ENCODE measurements at regions not wholly inside any gene's neighbourhood (a gene's known extent, or its start where the extent isn't known, plus 50 kb on each side); places are given as distances from the start of the nearest gene placed in this dataset.

DNA sequence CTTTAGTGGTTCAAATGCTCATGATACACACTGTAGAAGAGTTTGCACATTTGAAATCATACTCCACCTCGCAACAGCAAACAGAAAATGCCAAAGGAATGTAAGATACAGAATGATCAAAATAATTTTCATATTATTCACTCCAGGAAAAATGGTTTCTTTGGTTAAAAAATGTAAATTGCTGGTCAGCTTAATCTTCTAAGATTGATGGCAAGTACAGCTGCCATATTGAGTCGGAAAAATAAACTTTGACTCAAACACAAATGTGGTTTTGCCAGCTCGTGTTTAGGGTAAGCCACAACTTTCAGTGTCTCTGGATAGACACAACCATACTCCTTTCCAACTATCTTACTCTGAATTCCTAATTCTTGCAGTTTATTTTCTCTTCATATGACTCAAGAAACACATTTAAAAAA is 154.9 kb upstream of the SMIM21 start:
- no peak for DNase-seq
- intact Hi-C loops (cut with micrococcal nuclease) = no loop called here
- Mint-ChIP-seq H3K36me3 (ENCODE audit: low read depth) (no peaks in the 10 kb centered on the region), H3K4me3 (no peak overlapping the region), H3K9me3 (no peaks in the 10 kb centered on the region), H3K4me1 (no peaks in the 10 kb centered on the region), H3K27ac (no peak overlapping the region), H3K27me3 (no peaks in the 10 kb centered on the region)

- no peak overlapping the region for H3K4me3 Mint-ChIP-seq
- no peaks in the 10 kb centered on the region for H3K36me3 Mint-ChIP-seq (ENCODE audit: low read depth)
- no peak for DNase-seq
- no peak overlapping the region for H3K27ac Mint-ChIP-seq
- H3K4me1 Mint-ChIP-seq = no peaks in the 10 kb centered on the region
- no peaks in the 10 kb centered on the region for H3K27me3 Mint-ChIP-seq
- intact Hi-C loops (cut with micrococcal nuclease) = no loop called here
- no peaks in the 10 kb centered on the region for H3K9me3 Mint-ChIP-seq
Measured at GRCh38 chr18:75581336-75582131, 154.0 kb upstream of the SMIM21 start.

DNA sequence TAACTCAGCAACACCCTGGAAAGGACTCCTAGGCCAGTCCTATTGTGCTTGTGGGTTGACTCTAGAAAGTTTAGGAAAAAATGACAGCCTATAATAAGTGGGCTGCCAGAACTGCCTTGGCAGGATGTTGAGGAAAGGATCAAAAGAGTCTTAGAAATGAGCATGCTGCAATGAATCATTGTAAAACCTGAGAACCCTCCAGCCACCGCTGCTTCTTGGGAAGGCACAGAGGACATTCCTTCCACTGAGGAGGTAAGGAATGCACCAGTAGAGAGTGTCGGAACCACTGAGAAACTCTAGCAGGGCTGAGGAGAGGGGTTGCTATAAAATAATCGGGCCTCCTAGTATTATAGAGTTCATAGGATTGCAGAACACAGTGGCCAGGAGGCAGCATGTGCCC is 146.7 kb upstream of the SMIM21 start:
- H3K27me3 Mint-ChIP-seq = no peaks in the 10 kb centered on the region
- no peak overlapping the region for H3K4me3 Mint-ChIP-seq
- intact Hi-C loops (cut with micrococcal nuclease) = no loop called here
- H3K36me3 Mint-ChIP-seq (ENCODE audit: low read depth) = no peaks in the 10 kb centered on the region
- no peaks in the 10 kb centered on the region for H3K9me3 Mint-ChIP-seq
- no peak overlapping the region for H3K27ac Mint-ChIP-seq
- DNase-seq = no peak
- no peaks in the 10 kb centered on the region for H3K4me1 Mint-ChIP-seq

GRCh38 chr18:75563150-75563549 is 135.6 kb upstream of the SMIM21 start:
- no peaks in the 10 kb centered on the region for H3K4me1 Mint-ChIP-seq

GRCh38 chr18:75562216-75562615 is 134.7 kb upstream of the SMIM21 start:
- intact Hi-C loops (cut with micrococcal nuclease) = no loop called here
- no peaks in the 10 kb centered on the region for H3K9me3 Mint-ChIP-seq
- no peaks in the 10 kb centered on the region for H3K27me3 Mint-ChIP-seq
- DNase-seq = no peak
- no peak overlapping the region for H3K4me3 Mint-ChIP-seq
- no peaks in the 10 kb centered on the region for H3K4me1 Mint-ChIP-seq
- no peak overlapping the region for H3K27ac Mint-ChIP-seq
- no peaks in the 10 kb centered on the region for H3K36me3 Mint-ChIP-seq (ENCODE audit: low read depth)

More at GRCh38 chr18:75563150-75563549, 135.6 kb upstream of the SMIM21 start:
- Mint-ChIP-seq H3K9me3 (no peaks in the 10 kb centered on the region), H3K27me3 (no peaks in the 10 kb centered on the region), H3K27ac (no peak overlapping the region), H3K4me3 (no peak overlapping the region), H3K36me3 (ENCODE audit: low read depth) (no peaks in the 10 kb centered on the region)
- no peak for DNase-seq
- intact Hi-C loops (cut with micrococcal nuclease) = no loop called here

GRCh38 chr18:75558790-75559189 is 131.3 kb upstream of the SMIM21 start:
- DNase-seq = no peak
- Mint-ChIP-seq H3K4me3 (no peak overlapping the region), H3K4me1 (no peaks in the 10 kb centered on the region), H3K27me3 (no peaks in the 10 kb centered on the region), H3K27ac (no peak overlapping the region), H3K36me3 (ENCODE audit: low read depth) (no peaks in the 10 kb centered on the region), H3K9me3 (no peaks in the 10 kb centered on the region)
- intact Hi-C loops (cut with micrococcal nuclease) = no loop called here

DNA sequence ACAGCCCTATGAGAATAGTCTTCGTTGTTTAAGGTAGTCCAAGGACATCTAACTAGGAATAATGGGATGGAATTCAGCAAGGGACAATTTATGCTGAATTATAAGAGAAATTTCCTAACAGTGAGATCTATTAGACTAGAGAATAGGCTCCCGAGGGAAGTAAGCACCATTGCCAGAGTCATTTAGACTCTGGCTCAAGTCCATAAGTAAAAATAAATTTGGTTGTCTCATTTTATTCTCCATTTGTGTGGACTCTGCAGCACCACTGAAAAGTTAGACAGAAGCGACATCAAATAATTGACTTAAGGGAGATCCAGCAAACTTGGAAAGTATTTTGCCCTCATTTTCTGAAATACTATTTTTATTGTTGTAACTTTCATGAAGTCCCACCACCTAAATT is 129.3 kb upstream of the SMIM21 start:
- no peak for DNase-seq
- no peak overlapping the region for H3K4me3 Mint-ChIP-seq
- H3K9me3 Mint-ChIP-seq = no peaks in the 10 kb centered on the region
- peaks cover 1% of the 10 kb centered on the region for H3K27me3 Mint-ChIP-seq
- intact Hi-C loops (cut with micrococcal nuclease) = no loop called here
- no peaks in the 10 kb centered on the region for H3K4me1 Mint-ChIP-seq
- H3K36me3 Mint-ChIP-seq (ENCODE audit: low read depth) = no peaks in the 10 kb centered on the region
- H3K27ac Mint-ChIP-seq = no peak overlapping the region

DNA sequence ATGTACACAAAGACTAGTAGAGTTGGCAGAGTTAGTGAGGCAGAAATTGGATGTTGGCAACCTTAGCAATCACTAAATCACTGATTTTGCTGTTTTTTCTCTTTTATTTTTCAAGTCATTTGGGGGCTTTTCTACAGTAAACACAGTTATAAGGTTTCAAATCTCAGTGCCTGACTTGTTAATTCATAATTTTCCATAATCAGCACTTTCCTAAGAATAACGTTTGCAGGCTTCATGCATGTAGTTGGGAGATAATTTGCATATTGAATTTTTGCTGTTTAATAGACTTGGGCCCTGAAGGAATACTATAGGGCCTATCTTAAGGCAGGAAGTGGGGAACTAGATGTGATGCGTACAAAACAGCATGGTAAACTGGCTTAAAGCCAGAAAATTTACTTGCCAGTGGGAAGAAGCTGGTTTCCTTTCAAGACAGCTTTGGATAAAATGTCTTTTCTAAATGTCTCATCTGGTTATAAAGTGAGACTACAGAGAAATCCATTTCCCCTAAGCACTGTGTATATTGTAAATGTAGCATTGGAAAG is 127.2 kb upstream of the SMIM21 start:
- Mint-ChIP-seq H3K27me3 (peaks cover 1% of the 10 kb centered on the region), H3K4me1 (no peaks in the 10 kb centered on the region), H3K9me3 (no peaks in the 10 kb centered on the region), H3K36me3 (ENCODE audit: low read depth) (no peaks in the 10 kb centered on the region), H3K27ac (no peak overlapping the region), H3K4me3 (no peak overlapping the region)
- intact Hi-C loops (cut with micrococcal nuclease) = no loop called here
- DNase-seq = no peak

DNA sequence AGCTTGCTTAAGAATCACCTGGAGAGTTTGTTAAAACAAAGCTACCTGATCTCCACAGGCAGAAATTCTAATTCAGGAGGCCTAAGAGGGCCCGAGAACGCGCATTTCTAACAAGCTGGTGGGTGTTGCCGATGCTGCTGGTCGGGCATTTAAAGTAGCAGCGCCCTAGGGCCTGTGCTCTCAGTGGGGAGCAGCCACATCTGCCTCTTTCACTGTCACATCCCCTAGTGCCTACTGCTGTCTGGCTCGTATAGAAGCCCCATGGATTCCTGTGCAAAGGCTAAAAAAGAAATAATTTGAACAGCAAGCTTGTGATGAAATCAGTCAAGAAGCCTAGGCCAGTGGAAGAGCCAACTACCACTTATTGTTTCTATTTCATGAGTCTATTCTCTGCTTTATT is 126.7 kb upstream of the SMIM21 start:
- Mint-ChIP-seq H3K9me3 (no peaks in the 10 kb centered on the region), H3K27me3 (peaks cover 1% of the 10 kb centered on the region), H3K4me1 (no peaks in the 10 kb centered on the region), H3K36me3 (ENCODE audit: low read depth) (no peaks in the 10 kb centered on the region), H3K4me3 (no peak overlapping the region), H3K27ac (no peak overlapping the region)
- intact Hi-C loops (cut with micrococcal nuclease) = no loop called here
- peak; percentile 22 for DNase-seq

- Mint-ChIP-seq H3K27ac (no peak overlapping the region), H3K9me3 (no peaks in the 10 kb centered on the region), H3K4me3 (no peak overlapping the region), H3K4me1 (no peaks in the 10 kb centered on the region), H3K27me3 (peaks cover 1% of the 10 kb centered on the region), H3K36me3 (ENCODE audit: low read depth) (no peaks in the 10 kb centered on the region)
- intact Hi-C loops (cut with micrococcal nuclease) = no loop called here
- DNase-seq = peak; percentile 37
Measured at GRCh38 chr18:75553021-75553420, 125.5 kb upstream of the SMIM21 start.

DNA sequence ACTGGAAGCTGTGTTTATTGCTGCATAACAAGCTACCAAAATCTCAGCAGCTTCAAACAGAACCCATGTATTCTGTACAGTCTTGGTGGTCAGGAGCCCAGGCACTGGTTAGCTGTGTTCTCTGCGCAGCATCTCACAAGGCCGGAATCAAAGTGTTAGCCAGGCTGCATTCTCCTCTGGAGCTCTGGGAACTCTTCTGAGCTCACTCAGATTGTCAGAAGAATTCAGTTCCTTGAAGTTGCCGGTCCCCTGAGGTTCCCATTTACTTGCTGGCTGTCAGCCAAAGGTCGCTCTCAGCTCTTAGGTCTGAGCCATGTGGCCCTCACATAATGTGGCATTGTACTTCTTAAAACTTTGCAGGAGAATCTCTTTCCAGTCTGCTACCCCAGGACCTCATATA is 123.6 kb upstream of the SMIM21 start:
- DNase-seq = no peak
- H3K9me3 Mint-ChIP-seq = no peaks in the 10 kb centered on the region
- H3K4me1 Mint-ChIP-seq = no peaks in the 10 kb centered on the region
- H3K36me3 Mint-ChIP-seq (ENCODE audit: low read depth) = no peaks in the 10 kb centered on the region
- intact Hi-C loops (cut with micrococcal nuclease) = no loop called here
- H3K27me3 Mint-ChIP-seq = peaks cover 3% of the 10 kb centered on the region
- no peak overlapping the region for H3K4me3 Mint-ChIP-seq
- H3K27ac Mint-ChIP-seq = no peak overlapping the region

DNA sequence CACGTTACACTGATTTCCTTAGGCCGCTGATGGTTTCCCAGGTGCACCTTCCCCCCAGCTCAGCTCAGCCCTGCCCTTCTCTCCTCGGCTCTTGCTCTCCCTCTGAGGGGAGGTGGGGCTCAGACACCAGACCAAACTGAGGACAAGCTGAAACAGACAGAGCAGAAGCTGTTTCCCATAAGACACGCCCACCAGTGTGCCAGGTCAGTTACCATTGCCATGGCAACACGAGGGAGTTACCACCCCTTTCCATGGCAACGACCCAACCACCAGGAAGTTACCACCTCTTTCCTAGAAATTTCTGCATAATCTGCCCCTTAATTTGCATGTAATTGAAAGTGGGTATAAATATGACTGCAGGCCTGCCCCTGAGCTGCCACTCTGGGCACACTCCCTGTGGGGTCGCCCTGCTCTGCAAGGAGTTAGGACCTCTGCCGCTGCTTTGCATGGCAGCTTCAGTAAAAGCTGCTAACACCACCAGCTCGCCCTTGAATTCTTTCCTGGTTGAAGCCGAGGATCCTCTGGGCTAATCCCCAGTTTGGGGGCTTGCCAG is 120.9 kb upstream of the SMIM21 start:
- no peak for DNase-seq
- Mint-ChIP-seq H3K4me3 (no peak overlapping the region), H3K36me3 (ENCODE audit: low read depth) (no peaks in the 10 kb centered on the region), H3K27me3 (peaks cover 3% of the 10 kb centered on the region), H3K9me3 (no peaks in the 10 kb centered on the region), H3K27ac (no peak overlapping the region), H3K4me1 (no peaks in the 10 kb centered on the region)
- intact Hi-C loops (cut with micrococcal nuclease) = no loop called here

DNA sequence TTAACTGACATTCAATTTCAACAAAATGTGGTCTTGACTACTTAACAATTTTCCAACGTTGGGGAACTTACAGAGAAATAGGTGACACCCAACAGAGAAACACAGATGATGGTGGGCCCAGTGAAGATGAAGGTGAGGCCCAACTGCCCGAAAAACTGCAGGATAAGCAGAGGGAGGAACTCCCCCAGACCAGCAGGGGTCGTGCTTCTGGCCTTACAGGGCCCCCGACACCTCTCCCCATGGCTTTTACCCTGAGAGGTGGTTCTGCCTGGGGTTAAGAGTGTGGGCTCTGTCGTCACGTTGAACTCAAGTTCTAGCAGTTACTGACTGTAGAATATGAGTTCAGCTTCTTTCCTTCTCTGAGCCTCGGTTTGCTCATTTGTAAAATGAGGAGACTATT is 119.5 kb upstream of the SMIM21 start:
- Mint-ChIP-seq H3K4me3 (no peak overlapping the region), H3K27me3 (peaks cover 4% of the 10 kb centered on the region)

DNA sequence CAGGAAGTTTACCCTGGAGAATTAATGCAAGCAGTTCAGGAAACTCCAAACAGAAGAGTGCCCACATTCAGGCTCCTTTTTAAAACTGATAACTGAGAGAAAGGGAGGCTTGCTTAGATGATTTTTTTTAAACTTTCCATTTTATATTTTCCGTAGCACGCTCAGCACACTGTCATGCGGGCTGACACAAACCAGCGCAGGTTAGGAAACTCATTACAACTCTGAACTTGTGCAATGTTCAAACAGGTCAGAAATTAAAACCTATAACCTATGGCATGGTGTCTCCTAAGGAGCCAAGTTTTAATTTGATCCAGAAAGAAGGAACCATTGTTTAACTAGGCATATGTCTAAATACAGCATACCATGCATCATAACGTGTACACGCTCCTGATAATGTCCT is 117.7 kb upstream of the SMIM21 start:
- Mint-ChIP-seq H3K27ac (no peak overlapping the region), H3K9me3 (no peaks in the 10 kb centered on the region), H3K36me3 (ENCODE audit: low read depth) (no peaks in the 10 kb centered on the region), H3K27me3 (peaks cover 8% of the 10 kb centered on the region), H3K4me3 (no peak overlapping the region), H3K4me1 (no peaks in the 10 kb centered on the region)
- intact Hi-C loops (cut with micrococcal nuclease) = no loop called here
- no peak for DNase-seq

More for the DNA sequence above, 119.5 kb upstream of the SMIM21 start:
- Mint-ChIP-seq H3K4me1 (no peaks in the 10 kb centered on the region), H3K9me3 (no peaks in the 10 kb centered on the region), H3K36me3 (ENCODE audit: low read depth) (no peaks in the 10 kb centered on the region), H3K27ac (no peak overlapping the region)
- no peak for DNase-seq
- intact Hi-C loops (cut with micrococcal nuclease) = no loop called here
